ENCODE measurements at regions not wholly inside any gene's neighbourhood (a gene's known extent, or its start where the extent isn't known, plus 50 kb on each side); places are given as distances from the start of the nearest gene placed in this dataset.

DNA sequence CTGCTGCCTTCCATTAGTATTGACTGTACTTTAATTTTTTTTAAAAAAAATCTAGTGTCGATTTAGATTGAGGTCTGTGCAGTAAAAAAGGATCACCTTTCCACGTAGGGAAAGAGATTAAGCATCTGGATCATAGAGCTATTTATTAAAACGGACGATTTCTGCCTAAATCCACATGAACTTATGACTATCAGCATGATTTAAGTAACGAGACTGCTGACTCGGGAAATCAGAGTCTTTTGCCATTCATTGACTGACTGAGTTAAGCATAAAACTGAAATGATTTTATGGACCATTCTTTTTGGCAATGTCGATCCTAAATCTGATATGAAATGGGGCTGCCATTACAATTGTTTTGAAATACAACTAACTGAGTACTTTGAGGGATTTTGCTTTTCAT, 261.7 kb downstream of the SAMD5 start:
- Histone ChIP-seq H3K4me3 (ENCODE audit: low read depth, low read length) (no peak overlapping the region), H3K27me3 (ENCODE audit: control insufficient read depth, insufficient read depth, low read length) (no peaks in the 10 kb centered on the region), H3K36me3 (ENCODE audit: control insufficient read depth, insufficient read depth, low read length) (no peaks in the 10 kb centered on the region)
- TF ChIP-seq, protein P1, sequence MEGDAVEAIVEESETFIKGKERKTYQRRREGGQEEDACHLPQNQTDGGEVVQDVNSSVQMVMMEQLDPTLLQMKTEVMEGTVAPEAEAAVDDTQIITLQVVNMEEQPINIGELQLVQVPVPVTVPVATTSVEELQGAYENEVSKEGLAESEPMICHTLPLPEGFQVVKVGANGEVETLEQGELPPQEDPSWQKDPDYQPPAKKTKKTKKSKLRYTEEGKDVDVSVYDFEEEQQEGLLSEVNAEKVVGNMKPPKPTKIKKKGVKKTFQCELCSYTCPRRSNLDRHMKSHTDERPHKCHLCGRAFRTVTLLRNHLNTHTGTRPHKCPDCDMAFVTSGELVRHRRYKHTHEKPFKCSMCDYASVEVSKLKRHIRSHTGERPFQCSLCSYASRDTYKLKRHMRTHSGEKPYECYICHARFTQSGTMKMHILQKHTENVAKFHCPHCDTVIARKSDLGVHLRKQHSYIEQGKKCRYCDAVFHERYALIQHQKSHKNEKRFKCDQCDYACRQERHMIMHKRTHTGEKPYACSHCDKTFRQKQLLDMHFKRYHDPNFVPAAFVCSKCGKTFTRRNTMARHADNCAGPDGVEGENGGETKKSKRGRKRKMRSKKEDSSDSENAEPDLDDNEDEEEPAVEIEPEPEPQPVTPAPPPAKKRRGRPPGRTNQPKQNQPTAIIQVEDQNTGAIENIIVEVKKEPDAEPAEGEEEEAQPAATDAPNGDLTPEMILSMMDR (IDR thresholded peaks at IDR 0.05; ENCODE audit: insufficient read depth, low read length, severe bottlenecking): no peak
- FAIRE-seq: no peak
- DNase-seq (ENCODE audit: low read depth): no peak

DNA sequence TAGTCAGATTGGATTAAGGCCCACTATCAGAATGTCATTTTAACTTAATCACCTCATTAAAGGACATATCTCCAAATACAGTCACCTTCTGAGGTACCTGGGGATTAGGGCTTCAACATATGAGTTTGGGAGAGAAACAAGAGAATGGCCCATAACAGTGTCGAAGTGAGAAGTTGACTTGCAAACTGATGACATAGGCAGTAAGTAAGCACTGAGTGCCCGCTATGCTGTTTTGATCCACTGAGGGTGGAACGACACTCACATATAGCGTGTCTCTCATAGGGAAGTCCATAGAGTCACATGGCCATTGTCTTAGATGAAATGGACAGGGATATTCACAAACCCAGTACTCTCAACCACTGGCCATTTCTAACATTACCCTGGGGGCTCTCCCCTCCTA, 264.2 kb downstream of the SAMD5 start:
- TF ChIP-seq, protein P1 (IDR thresholded peaks at IDR 0.05; ENCODE audit: insufficient read depth, low read length, severe bottlenecking): no peak
- no peak for DNase-seq (ENCODE audit: low read depth)
- no peaks in the 10 kb centered on the region for H3K27me3 ChIP-seq (ENCODE audit: control insufficient read depth, insufficient read depth, low read length)
- no peak for FAIRE-seq
- H3K36me3 ChIP-seq (ENCODE audit: control insufficient read depth, insufficient read depth, low read length): no peaks in the 10 kb centered on the region
- no peak overlapping the region for H3K4me3 ChIP-seq (ENCODE audit: low read depth, low read length)

DNA sequence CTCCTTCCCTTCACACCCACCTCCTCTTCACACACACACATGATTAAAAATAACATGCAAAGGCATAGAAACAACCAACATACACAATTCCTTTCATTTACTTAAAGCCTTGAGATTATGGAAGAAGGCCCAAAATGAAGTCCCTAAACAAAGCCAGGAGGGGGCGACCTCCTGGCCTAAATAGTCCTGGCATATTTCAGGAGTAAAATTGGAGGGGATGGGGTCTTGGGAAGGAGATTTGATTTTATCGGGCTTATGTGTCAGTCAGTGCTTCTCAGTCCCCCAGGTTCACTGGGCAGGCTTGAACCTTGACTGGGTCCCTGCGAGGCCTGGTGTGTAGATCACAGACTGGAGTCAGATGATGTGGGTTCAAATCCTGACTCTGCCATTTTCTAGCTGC, 266.4 kb downstream of the SAMD5 start:
- no peak for FAIRE-seq
- Histone ChIP-seq H3K36me3 (ENCODE audit: control insufficient read depth, insufficient read depth, low read length) (no peaks in the 10 kb centered on the region), H3K4me3 (ENCODE audit: low read depth, low read length) (no peak overlapping the region), H3K27me3 (ENCODE audit: control insufficient read depth, insufficient read depth, low read length) (no peaks in the 10 kb centered on the region)
- DNase-seq (ENCODE audit: low read depth): no peak
- TF ChIP-seq, protein P1 (IDR thresholded peaks at IDR 0.05; ENCODE audit: insufficient read depth, low read length, severe bottlenecking): peak; percentile 11

DNA sequence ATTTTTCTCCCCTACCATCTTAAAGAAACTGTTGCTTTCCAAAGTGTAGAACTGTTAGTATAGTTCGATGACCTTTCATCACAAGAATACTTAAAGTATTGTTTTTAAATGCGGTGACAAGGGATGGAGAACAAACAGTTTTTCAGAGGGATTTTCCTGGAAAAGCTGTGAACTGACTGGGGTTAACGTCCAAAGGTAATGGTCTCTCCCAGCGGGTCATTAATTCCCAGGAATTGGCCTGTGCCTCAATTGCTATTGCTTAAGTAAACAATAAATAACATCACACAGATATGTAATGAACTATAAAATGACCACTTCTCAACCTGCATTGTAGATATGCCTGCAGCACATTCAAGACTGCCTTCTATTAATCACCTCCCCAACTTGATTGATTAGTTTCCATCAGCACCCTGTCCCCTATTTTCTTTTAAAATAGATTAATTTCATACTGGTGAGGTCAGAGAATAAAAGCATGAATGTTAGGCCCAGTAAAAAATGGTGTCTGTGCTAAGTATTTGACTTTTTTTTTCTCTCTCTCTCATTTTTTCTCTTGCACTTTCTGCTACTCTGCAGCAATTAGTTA, 268.2 kb downstream of the SAMD5 start:
- Histone ChIP-seq H3K36me3 (ENCODE audit: control insufficient read depth, insufficient read depth, low read length) (no peaks in the 10 kb centered on the region), H3K27me3 (ENCODE audit: control insufficient read depth, insufficient read depth, low read length) (no peaks in the 10 kb centered on the region), H3K4me3 (ENCODE audit: low read depth, low read length) (no peak overlapping the region)
- FAIRE-seq: no peak
- TF ChIP-seq, protein P1 (IDR thresholded peaks at IDR 0.05; ENCODE audit: insufficient read depth, low read length, severe bottlenecking): no peak
- no peak for DNase-seq (ENCODE audit: low read depth)

DNA sequence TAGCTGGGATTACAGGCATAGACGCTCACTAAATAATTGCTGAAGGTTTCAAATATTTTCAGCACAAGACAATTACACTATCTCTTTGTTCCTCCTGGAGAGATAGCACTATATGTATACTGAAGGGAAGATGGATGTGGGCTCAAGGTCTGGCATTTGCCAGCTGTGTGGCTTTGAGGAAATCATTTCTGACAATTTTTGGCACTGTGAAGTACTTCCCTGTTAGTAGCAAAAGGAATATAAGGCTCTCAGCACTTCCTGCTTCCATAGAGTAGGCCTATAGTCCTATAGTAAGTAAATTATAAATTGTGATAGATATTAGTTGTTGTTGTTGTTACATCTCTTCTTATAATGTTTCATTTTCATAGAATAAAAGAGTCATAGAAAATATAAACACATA, 271.1 kb downstream of the SAMD5 start:
- Histone ChIP-seq H3K27me3 (ENCODE audit: control insufficient read depth, insufficient read depth, low read length) (no peaks in the 10 kb centered on the region), H3K36me3 (ENCODE audit: control insufficient read depth, insufficient read depth, low read length) (no peaks in the 10 kb centered on the region), H3K4me3 (ENCODE audit: low read depth, low read length) (no peak overlapping the region)
- FAIRE-seq (no peak), DNase-seq (ENCODE audit: low read depth) (no peak)
- TF ChIP-seq, protein P1 (IDR thresholded peaks at IDR 0.05; ENCODE audit: insufficient read depth, low read length, severe bottlenecking): no peak

DNA sequence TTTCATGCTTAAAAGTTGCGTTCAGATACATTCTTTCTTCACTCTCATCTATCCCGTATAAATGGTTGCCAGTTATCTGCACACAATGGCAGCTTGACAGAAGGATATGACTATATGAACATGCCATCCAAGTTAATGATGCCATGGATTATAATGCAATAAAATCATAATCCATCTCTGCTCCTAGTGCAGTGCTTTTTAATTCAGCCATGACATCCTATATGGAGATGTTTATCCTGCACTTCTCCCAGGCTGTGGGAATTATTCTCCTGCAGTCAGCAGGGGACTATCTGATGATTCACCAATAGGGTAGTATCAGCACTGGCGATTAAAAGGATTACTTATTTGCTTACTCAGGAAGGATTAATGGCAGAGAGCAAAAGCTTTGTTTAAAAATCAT, 273.8 kb downstream of the SAMD5 start:
- FAIRE-seq: no peak
- DNase-seq (ENCODE audit: low read depth): peak; percentile 46

More for the DNA sequence above, 273.8 kb downstream of the SAMD5 start:
- TF ChIP-seq, protein P1 (IDR thresholded peaks at IDR 0.05; ENCODE audit: insufficient read depth, low read length, severe bottlenecking): no peak
- Histone ChIP-seq H3K4me3 (ENCODE audit: low read depth, low read length) (no peak overlapping the region), H3K36me3 (ENCODE audit: control insufficient read depth, insufficient read depth, low read length) (no peaks in the 10 kb centered on the region), H3K27me3 (ENCODE audit: control insufficient read depth, insufficient read depth, low read length) (no peaks in the 10 kb centered on the region)

Measured in bronchial epithelial cell (primary cell).